Astrocyte (in vitro differentiated cells and primary cell): ENCODE measurements at regions not wholly inside any gene's neighbourhood (a gene's known extent, or its start where the extent isn't known, plus 50 kb on each side); places are given as distances from the start of the nearest gene placed in this dataset.

ENCODE experiments used
- CTCF ChIP-seq: IDR thresholded peaks from 2 replicates; pipeline ENCODE4 v1.5.1; 2011; ENCODE audit warnings: low read depth, mild to moderate bottlenecking, inconsistent platforms, low read length, moderate library complexity; ENCODE audit not compliant: insufficient read depth
- EZH2 ChIP-seq: IDR thresholded peaks from 2 replicates; pipeline ENCODE4 v1.6.1; 2012; ENCODE audit warnings: mild to moderate bottlenecking, low read length, inconsistent platforms; ENCODE audit not compliant: insufficient read depth

GRCh38 chr6:134602123-134602522 lies 284.2 kb upstream of the SGK1 start:
- TF ChIP-seq CTCF (no peak), EZH2 (no peak)
